ENCODE measurements at regions not wholly inside any gene's neighbourhood (a gene's known extent, or its start where the extent isn't known, plus 50 kb on each side); places are given as distances from the start of the nearest gene placed in this dataset.

DNA sequence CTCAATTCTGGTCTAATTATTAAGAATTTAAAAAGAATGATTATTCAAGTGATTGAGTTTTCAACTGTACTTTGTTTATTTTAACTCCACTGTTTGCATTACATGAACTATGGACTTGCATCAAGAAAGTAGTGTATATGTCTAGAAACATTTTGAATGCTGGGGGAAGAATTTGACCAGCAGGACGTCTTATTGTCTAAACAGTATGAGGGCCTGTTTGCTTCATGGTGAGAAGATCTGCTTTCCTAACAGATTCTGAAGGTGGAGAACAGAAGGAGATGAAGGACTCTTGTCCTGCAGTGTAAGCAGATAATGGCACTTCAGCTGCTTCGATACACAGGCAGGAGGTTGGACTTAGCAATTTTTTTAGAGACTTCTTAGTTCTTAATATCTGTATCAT lies 176.0 kb downstream of the DACT1 start:
- TF ChIP-seq, protein P1, sequence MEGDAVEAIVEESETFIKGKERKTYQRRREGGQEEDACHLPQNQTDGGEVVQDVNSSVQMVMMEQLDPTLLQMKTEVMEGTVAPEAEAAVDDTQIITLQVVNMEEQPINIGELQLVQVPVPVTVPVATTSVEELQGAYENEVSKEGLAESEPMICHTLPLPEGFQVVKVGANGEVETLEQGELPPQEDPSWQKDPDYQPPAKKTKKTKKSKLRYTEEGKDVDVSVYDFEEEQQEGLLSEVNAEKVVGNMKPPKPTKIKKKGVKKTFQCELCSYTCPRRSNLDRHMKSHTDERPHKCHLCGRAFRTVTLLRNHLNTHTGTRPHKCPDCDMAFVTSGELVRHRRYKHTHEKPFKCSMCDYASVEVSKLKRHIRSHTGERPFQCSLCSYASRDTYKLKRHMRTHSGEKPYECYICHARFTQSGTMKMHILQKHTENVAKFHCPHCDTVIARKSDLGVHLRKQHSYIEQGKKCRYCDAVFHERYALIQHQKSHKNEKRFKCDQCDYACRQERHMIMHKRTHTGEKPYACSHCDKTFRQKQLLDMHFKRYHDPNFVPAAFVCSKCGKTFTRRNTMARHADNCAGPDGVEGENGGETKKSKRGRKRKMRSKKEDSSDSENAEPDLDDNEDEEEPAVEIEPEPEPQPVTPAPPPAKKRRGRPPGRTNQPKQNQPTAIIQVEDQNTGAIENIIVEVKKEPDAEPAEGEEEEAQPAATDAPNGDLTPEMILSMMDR (IDR thresholded peaks at IDR 0.05; ENCODE audit: low read depth, low read length, missing control alignments), result no peak
- no peak for DNase-seq (ENCODE audit: extremely low read depth, low read depth)
- no peak overlapping the region for H3K4me3 ChIP-seq (replicated peaks; ENCODE audit: low read depth, low read length)

DNA sequence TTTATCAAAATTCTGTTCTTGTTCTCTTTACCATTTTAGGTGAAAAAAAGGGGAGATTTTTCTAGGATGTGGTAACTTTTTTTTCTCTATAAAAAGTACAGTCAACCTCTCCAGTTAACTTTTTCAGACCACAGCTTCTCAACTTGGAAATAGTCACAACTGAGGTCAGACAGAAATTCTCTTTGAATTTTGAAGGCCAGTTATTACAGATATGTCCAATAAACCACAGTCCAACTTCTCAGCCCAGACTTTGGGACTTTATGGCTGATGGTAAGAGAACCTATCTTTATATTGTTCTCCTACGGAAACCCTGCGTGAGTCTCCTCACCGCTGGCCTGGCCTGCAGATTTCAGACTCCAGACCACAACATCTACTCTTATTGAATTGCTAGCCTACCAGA lies 176.7 kb downstream of the DACT1 start:
- no peak overlapping the region for H3K4me3 ChIP-seq (replicated peaks; ENCODE audit: low read depth, low read length)
- DNase-seq (ENCODE audit: extremely low read depth, low read depth), result no peak
- TF ChIP-seq, protein P1 (IDR thresholded peaks at IDR 0.05; ENCODE audit: low read depth, low read length, missing control alignments), result no peak

DNA sequence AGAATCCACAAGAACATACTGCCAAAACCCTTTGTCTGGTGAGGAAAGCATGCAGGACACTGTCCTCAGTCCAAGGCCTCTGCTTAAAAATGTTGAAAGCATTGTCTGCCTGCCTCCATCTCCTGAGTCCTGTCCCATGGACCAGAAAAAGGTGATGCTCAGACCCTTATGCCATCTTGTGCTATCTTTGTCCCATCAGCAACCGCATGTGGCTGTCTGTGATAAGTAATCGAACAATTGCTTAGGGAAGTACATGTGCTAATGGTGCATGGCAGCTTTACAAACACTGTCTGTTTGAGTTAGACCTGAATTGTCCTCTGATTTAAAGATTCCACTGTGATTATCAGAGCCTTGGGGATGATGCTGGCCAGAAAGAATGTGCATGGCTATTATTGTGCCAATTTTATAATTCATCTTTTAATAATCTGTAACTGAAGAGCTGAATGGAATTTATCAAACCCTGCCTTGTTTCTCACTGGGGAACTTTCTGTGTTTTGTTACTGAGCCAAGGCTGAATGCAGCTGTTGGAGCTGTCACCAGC lies 177.5 kb downstream of the DACT1 start:
- TF ChIP-seq, protein P1 (IDR thresholded peaks at IDR 0.05; ENCODE audit: low read depth, low read length, missing control alignments), result no peak
- no peak overlapping the region for H3K4me3 ChIP-seq (replicated peaks; ENCODE audit: low read depth, low read length)
- no peak for DNase-seq (ENCODE audit: extremely low read depth, low read depth)

DNA sequence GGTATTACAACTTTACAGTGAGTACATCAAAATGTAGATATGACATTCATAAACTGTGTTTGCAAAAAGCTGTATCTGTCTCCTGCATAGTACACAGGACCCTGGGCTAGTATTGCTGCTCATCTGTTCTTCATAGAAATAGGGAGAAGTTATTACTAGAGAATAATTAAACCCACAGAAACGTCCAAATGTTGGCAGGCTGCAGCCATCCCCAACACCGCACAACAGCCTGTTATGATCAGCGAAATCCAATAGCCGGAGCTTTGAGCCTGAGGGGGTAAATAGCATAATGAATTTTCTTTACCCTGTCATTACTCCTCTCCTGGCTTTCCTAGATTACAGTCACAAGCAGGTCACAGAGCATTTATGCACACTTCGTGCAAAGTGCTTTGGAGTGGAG lies 178.0 kb downstream of the DACT1 start:
- H3K4me3 ChIP-seq (replicated peaks; ENCODE audit: low read depth, low read length), result no peak overlapping the region
- DNase-seq (ENCODE audit: extremely low read depth, low read depth), result no peak
- TF ChIP-seq, protein P1 (IDR thresholded peaks at IDR 0.05; ENCODE audit: low read depth, low read length, missing control alignments), result no peak

DNA sequence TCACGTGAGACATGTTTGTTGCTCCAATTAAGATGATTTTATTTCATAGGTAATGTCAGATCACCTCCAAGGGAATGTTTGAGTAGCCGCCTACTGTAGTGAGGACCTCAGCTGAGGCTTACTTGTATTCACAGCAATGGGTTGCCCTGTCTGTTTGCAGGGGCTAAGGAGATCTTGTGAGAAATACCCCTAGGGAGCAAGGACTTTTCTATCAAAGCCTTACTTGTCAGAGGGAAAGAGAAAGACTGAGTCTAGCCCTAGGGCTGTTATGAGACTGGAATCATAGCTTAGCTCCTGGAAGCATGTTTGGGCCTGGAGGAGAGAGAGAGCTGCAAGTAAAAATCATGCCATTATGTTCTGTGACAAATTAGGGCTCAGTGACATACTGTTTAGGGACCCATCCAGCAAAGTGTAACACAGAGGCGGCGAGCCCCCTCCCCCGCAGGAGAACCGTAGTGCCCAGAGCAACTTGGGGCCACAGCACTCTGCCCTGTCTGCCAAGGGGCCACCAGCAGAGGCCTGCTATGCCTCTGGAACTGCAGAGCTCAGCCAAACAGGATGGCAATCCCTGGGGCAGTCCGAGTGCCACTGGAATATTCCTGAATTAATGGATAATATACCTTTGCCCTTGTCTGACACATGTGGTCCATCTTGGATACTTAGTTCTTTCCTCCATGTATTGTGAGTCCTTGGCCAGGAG lies 178.8 kb downstream of the DACT1 start:
- TF ChIP-seq, protein P1 (IDR thresholded peaks at IDR 0.05; ENCODE audit: low read depth, low read length, missing control alignments), result no peak
- DNase-seq (ENCODE audit: extremely low read depth, low read depth), result no peak
- H3K4me3 ChIP-seq (replicated peaks; ENCODE audit: low read depth, low read length), result no peak overlapping the region

DNA sequence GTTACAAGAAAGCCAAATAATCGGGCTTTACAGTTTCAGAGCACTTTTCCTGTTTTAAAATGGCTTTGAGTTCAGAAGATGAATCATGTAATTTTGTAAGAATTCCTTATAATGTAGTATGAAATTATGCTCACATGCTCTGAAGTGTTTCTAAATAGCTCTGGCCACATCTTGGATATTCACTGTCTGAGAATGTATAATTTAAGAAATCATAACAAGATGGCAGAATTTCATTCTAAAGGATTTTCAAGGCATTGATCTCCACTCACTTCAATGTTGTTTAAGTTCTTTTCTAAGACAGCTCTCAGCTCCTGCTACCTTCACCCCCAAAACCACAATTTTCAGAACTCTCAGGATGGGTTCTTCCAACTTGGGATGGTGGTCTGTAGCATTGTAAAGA lies 180.1 kb downstream of the DACT1 start:
- no peak overlapping the region for H3K4me3 ChIP-seq (replicated peaks; ENCODE audit: low read depth, low read length)
- TF ChIP-seq, protein P1 (IDR thresholded peaks at IDR 0.05; ENCODE audit: low read depth, low read length, missing control alignments), result no peak
- no peak for DNase-seq (ENCODE audit: extremely low read depth, low read depth)
